SK-N-SH (cell line): ENCODE measurements at regions not wholly inside any gene's neighbourhood (a gene's known extent, or its start where the extent isn't known, plus 50 kb on each side); places are given as distances from the start of the nearest gene placed in this dataset.
"Not testable (repeated sequence)": the region's sequence is repeated elsewhere in the genome, so short reads cannot be mapped to it uniquely, and the experiment has no call there.

Experiments
- CTCF ChIA-PET: fragments of 300-600, 350-600 bp; formaldehyde crosslinking; extraction: SDS; loops from one replicate; lab custom pipeline; 2021; lab: Yijun Ruan, JAX
- POLR2A ChIA-PET: fragments of 350-600 bp; sonication (Branson Sonifier 250); formaldehyde crosslinking; extraction: SDS; loops from one replicate; lab custom pipeline; 2020; ENCODE audit warnings: antibody characterized with exemption, inconsistent platforms; lab: Yijun Ruan, JAX
- DNase-seq: peaks from one replicate; pipeline ENCODE4 v3.0.0; 2012
- H2AFZ ChIP-seq: fragments of 200-600 bp; sonication (generic); 2 replicates; pipeline ENCODE4 v1.8.1; 2016; ENCODE audit warnings: antibody characterized with exemption, mild to moderate bottlenecking, low read depth
- H3F3A ChIP-seq: fragments of 200-600 bp; sonication (generic); replicated peaks from 2 replicates; pipeline ENCODE3; 2016; ENCODE audit warnings: antibody characterized with exemption, mild to moderate bottlenecking; ENCODE audit not compliant: insufficient read depth
- H3K27ac ChIP-seq, 2 experiments: fragments of 200-500 bp in 1 of 2; fragments of 200-600 bp in 1 of 2; sonication (Bioruptor generic) in 1 of 2; sonication (generic), shearing (Covaris generic) in 1 of 2; 2 replicates each; pipeline versions ENCODE4 v1.5.1 to v1.6.1; 2014 to 2016; ENCODE audit warnings: low read depth in 2 of 2, inconsistent platforms in 1 of 2, low read length in 1 of 2, mild to moderate bottlenecking in 1 of 2, mixed read lengths in 1 of 2
- H3K27me3 ChIP-seq: fragments of 200-600 bp; sonication (generic), shearing (Covaris generic); 2 replicates; pipeline ENCODE4 v1.6.1; 2016; ENCODE audit warnings: mixed run types; ENCODE audit not compliant: insufficient read depth
- H3K36me3 ChIP-seq, 2 experiments: fragments of 200-500 bp in 1 of 2; fragments of 200-600 bp in 1 of 2; sonication (Bioruptor generic) in 1 of 2; sonication (generic) in 1 of 2; replicated peaks in 1 of 2; 2 replicates each; pipeline versions ENCODE3 to v1.5.1; 2014 to 2016; ENCODE audit warnings: low read length in 1 of 2, mild to moderate bottlenecking in 1 of 2; ENCODE audit not compliant: insufficient read depth in 2 of 2, control insufficient read depth in 1 of 2
- H3K4me1 ChIP-seq, 2 experiments: fragments of 200-500 bp in 1 of 2; fragments of 200-600 bp in 1 of 2; sonication (Bioruptor generic) in 1 of 2; sonication (generic), shearing (Covaris generic) in 1 of 2; 2 replicates each; pipeline versions ENCODE4 v1.5.1 to v1.6.1; 2014 to 2016; ENCODE audit warnings: low read depth in 1 of 2, low read length in 1 of 2, mixed run types in 1 of 2; ENCODE audit not compliant: insufficient read depth in 2 of 2, control insufficient read depth in 1 of 2
- H3K4me2 ChIP-seq: fragments of 200-600 bp; sonication (generic), shearing (Covaris generic); 2 replicates; pipeline ENCODE4 v1.6.1; 2017; ENCODE audit warnings: mixed run types
- H3K4me3 ChIP-seq, 2 experiments: fragments of 200-500 bp in 1 of 2; fragments of 200-600 bp in 1 of 2; sonication (Bioruptor generic) in 1 of 2; sonication (generic), shearing (Covaris generic) in 1 of 2; 2 replicates each; pipeline versions ENCODE4 v1.5.1 to v1.8.1; 2014 to 2016; ENCODE audit warnings: low read depth in 2 of 2, inconsistent platforms in 1 of 2, low read length in 1 of 2, mild to moderate bottlenecking in 1 of 2, mixed read lengths in 1 of 2, moderate library complexity in 1 of 2
- H3K79me2 ChIP-seq: fragments of 200-600 bp; sonication (generic); 2 replicates; pipeline ENCODE4 v1.8.1; 2017; ENCODE audit warnings: mild to moderate bottlenecking; ENCODE audit not compliant: insufficient read depth
- H3K9ac ChIP-seq: fragments of 200-600 bp; sonication (generic); 2 replicates; pipeline ENCODE4 v1.6.1; 2017; ENCODE audit warnings: mixed run types
- H3K9me2 ChIP-seq: fragments of 200-600 bp; sonication (generic); 2 replicates; pipeline ENCODE4 v1.6.1; 2017; ENCODE audit warnings: mixed run types
- H3K9me3 ChIP-seq: fragments of 200-600 bp; sonication (generic); 2 replicates; pipeline ENCODE4 v1.6.1; 2017; ENCODE audit warnings: mixed run types, mild to moderate bottlenecking, moderate library complexity
- H4K20me1 ChIP-seq: fragments of 200-600 bp; sonication (generic); 2 replicates; pipeline ENCODE4 v1.6.1; 2017; ENCODE audit warnings: mild to moderate bottlenecking, mixed run types; ENCODE audit not compliant: insufficient read depth
- ELF1 ChIP-seq: IDR thresholded peaks from 2 replicates; pipeline ENCODE4 v1.4.0; 2012
- FOXJ3 ChIP-seq: sonication (generic); formaldehyde crosslinking; IDR thresholded peaks from 2 replicates; pipeline ENCODE4 v1.5.1; 2020; ENCODE audit warnings: mild to moderate bottlenecking, missing genetic modification reagents
- GATA2 ChIP-seq: sonication (generic); formaldehyde crosslinking; IDR thresholded peaks from 2 replicates; pipeline ENCODE4 v1.5.0; 2020; ENCODE audit warnings: mild to moderate bottlenecking, missing genetic modification reagents
- TAF1 ChIP-seq: IDR thresholded peaks from 2 replicates; pipeline ENCODE4 v1.6.1; 2012; ENCODE audit warnings: low read depth, mild to moderate bottlenecking, low read length, moderate library complexity, borderline replicate concordance
- WGBS: methylation state at CpG from one replicate; pipeline ENCODE4 v1.1.6; 2017; ENCODE audit warnings: low lambda C conversion rate; 5-methylcytosine and 5-hydroxymethylcytosine counted together

- TF ChIP-seq TAF1 (no peak), GATA2 (CRISPR knock-in tag) (no peak)
Observed at GRCh38 chr22:23419171-23419570, 160.9 kb downstream of the IGLL1 start (continued).

GRCh38 chr22:23418159-23418788 lies 161.8 kb downstream of the IGLL1 start:
- H4K20me1 ChIP-seq, result no peaks in the 10 kb centered on the region
- H3K4me3 ChIP-seq, result no peak overlapping the region
- 0 out of 2 replicates have a peak, but pooled peaks have one; percentile 42 for TF ChIP-seq FOXJ3 (CRISPR knock-in tag)
- peak; percentile 85 for TF ChIP-seq GATA2 (CRISPR knock-in tag)
- TF ChIP-seq TAF1, result no peak
- no peak for TF ChIP-seq ELF1
- H3K9me3 ChIP-seq, result no peaks in the 10 kb centered on the region
- WGBS, result 60% methylated on average over 12 of the region's 12 CpGs
- no peaks in the 10 kb centered on the region for H3F3A ChIP-seq
- H3K4me1 ChIP-seq, result peaks cover 0 to 10% of the 10 kb centered on the region in 2 experiments; a peak in 1 of 4 replicates
- H3K4me2 ChIP-seq, result no peak overlapping the region
- CTCF ChIA-PET, result interaction anchor here (1.4 to 2.7 kb wide), 2 partner anchors 15 to 33 kb away, joined by 3 to 10 read pairs; no protein-coding TSS in a partner anchor
- no peaks in the 10 kb centered on the region for H3K27me3 ChIP-seq
- no peaks in the 10 kb centered on the region for H3K36me3 ChIP-seq
- peak overlapping the region in 1 of 2 experiments; percentile 51; a peak in 2 of 4 replicates for H3K27ac ChIP-seq
- no peak overlapping the region for H2AFZ ChIP-seq
- H3K9ac ChIP-seq, result no peak overlapping the region
- peak; percentile 64 for DNase-seq
- H3K79me2 ChIP-seq, result no peaks in the 10 kb centered on the region
- POLR2A ChIA-PET, result interaction anchor here (0.9 to 1.1 kb wide), 2 partner anchors 14 to 100 kb away, joined by 3 read pairs; no protein-coding TSS in a partner anchor
- H3K9me2 ChIP-seq, result no peaks in the 10 kb centered on the region

DNA sequence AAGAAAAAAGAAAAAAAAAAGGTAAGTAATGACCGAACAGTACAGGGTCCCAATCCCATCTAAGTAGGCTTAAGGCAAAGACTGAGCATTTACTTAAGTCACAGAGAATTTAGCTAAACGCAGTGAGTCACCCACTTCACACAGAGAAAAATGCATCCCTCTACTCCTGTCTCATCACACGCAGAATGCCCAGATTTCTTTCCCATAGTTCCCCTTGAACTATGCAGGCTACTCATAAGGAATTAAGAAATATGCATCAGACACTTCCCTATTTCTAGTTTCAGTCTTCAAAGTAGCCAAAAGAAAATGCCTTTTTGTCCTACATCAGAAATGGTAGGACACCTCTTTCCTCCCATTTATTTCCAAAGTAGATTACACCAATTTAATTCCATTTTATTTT lies 162.8 kb downstream of the IGLL1 start:
- H3K27me3 ChIP-seq, H3K9me3 ChIP-seq, DNase-seq, POLR2A ChIA-PET, H3K79me2 ChIP-seq, H2AFZ ChIP-seq, H3F3A ChIP-seq, H3K4me2 ChIP-seq, H3K4me3 ChIP-seq, H3K9me2 ChIP-seq, H3K36me3 ChIP-seq, H4K20me1 ChIP-seq, H3K9ac ChIP-seq: not testable (repeated sequence)
- CTCF ChIA-PET, result interaction anchor here (1.4 to 2.7 kb wide), 2 partner anchors 14 to 32 kb away, joined by 3 to 10 read pairs; no protein-coding TSS in a partner anchor
- Histone ChIP-seq H3K27ac (peak overlapping the region in 1 of 2 experiments; percentile 23; a peak in 1 of 4 replicates), H3K4me1 (peaks cover 0 to 10% of the 10 kb centered on the region in 2 experiments; a peak in 1 of 4 replicates)
- 45% methylated on average over 3 of the region's 3 CpGs for WGBS

GRCh38 chr22:23416169-23416690 lies 163.9 kb downstream of the IGLL1 start:
- H4K20me1 ChIP-seq, DNase-seq, H2AFZ ChIP-seq, H3K27me3 ChIP-seq, CTCF ChIA-PET, H3K9me3 ChIP-seq, H3K9ac ChIP-seq, H3K36me3 ChIP-seq, H3K4me3 ChIP-seq, H3K79me2 ChIP-seq, H3K4me2 ChIP-seq, H3F3A ChIP-seq, POLR2A ChIA-PET, H3K9me2 ChIP-seq, H3K27ac ChIP-seq: not testable (repeated sequence)
- H3K4me1 ChIP-seq, result peaks cover 0 to 10% of the 10 kb centered on the region in 2 experiments; a peak in 1 of 4 replicates
- WGBS, result 76% methylated on average over 4 of the region's 8 CpGs
